Trophoblast cell (in vitro differentiated cells and primary cell): ENCODE measurements at regions not wholly inside any gene's neighbourhood (a gene's known extent, or its start where the extent isn't known, plus 50 kb on each side); places are given as distances from the start of the nearest gene placed in this dataset.
"Not testable (repeated sequence)": the region's sequence is repeated elsewhere in the genome, so short reads cannot be mapped to it uniquely, and the experiment has no call there.

Source experiments
- DNase-seq, 2 donors: peaks; one replicate each; pipeline ENCODE4 v3.0.0-alpha.2; 2016
- H2AFZ ChIP-seq: 2 replicates; pipeline ENCODE4 v1.6.1; 2013; ENCODE audit warnings: low read length, moderate library complexity, mild to moderate bottlenecking; ENCODE audit not compliant: insufficient read depth, poor library complexity
- H2AK5ac ChIP-seq: 2 replicates; pipeline ENCODE4 v1.6.1; 2013; ENCODE audit warnings: mild to moderate bottlenecking, low read length
- H2BK120ac ChIP-seq: 2 replicates; pipeline ENCODE4 v1.6.1; 2013; ENCODE audit warnings: low read length, mild to moderate bottlenecking, moderate library complexity; ENCODE audit not compliant: insufficient read depth, poor library complexity
- H2BK12ac ChIP-seq: 2 replicates; pipeline ENCODE4 v1.6.1; 2013; ENCODE audit warnings: mild to moderate bottlenecking, low read length, moderate library complexity
- H2BK5ac ChIP-seq: 2 replicates; pipeline ENCODE4 v1.6.1; 2013; ENCODE audit warnings: low read length, low read depth, moderate library complexity, mild to moderate bottlenecking; ENCODE audit not compliant: poor library complexity
- H3K14ac ChIP-seq: 2 replicates; pipeline ENCODE4 v1.6.1; 2013; ENCODE audit warnings: mild to moderate bottlenecking, low read length
- H3K18ac ChIP-seq: 2 replicates; pipeline ENCODE4 v1.6.1; 2013; ENCODE audit warnings: mild to moderate bottlenecking, low read length
- H3K23ac ChIP-seq: 2 replicates; pipeline ENCODE4 v1.6.1; 2013; ENCODE audit warnings: low read length
- H3K27ac ChIP-seq: 2 replicates; pipeline ENCODE4 v1.5.1; 2013; ENCODE audit warnings: low read depth, mild to moderate bottlenecking, inconsistent platforms, low read length, moderate library complexity
- H3K27me3 ChIP-seq: 2 replicates; pipeline ENCODE4 v1.6.1; 2013; ENCODE audit warnings: inconsistent platforms, mild to moderate bottlenecking, low read length, moderate library complexity; ENCODE audit not compliant: insufficient read depth
- H3K36me3 ChIP-seq, 2 experiments: 1 replicate in 1 of 2; 2 replicates in 1 of 2; pipeline ENCODE4 v1.6.1; 2013; ENCODE audit warnings: low read length in 2 of 2, mild to moderate bottlenecking in 2 of 2, moderate library complexity in 1 of 2; ENCODE audit not compliant: insufficient read depth in 2 of 2, control insufficient read depth in 1 of 2
- H3K4ac ChIP-seq: 2 replicates; pipeline ENCODE4 v1.6.1; 2013; ENCODE audit warnings: low read depth, mild to moderate bottlenecking, low read length, moderate library complexity
- H3K4me1 ChIP-seq, 2 experiments: 1 replicate in 1 of 2; 2 replicates in 1 of 2; pipeline ENCODE4 v1.6.1; 2013; ENCODE audit warnings: low read length in 2 of 2, mild to moderate bottlenecking in 2 of 2, moderate library complexity in 1 of 2; ENCODE audit not compliant: insufficient read depth in 2 of 2, control insufficient read depth in 1 of 2
- H3K4me2 ChIP-seq: 2 replicates; pipeline ENCODE4 v1.6.1; 2013; ENCODE audit warnings: inconsistent platforms, mild to moderate bottlenecking, low read length, moderate library complexity
- H3K4me3 ChIP-seq: 2 replicates; pipeline ENCODE4 v1.5.1; 2013; ENCODE audit warnings: mild to moderate bottlenecking, low read depth, low read length, inconsistent platforms
- H3K79me1 ChIP-seq: one replicate; pipeline ENCODE4 v1.6.1; 2013; ENCODE audit warnings: low read length
- H3K79me2 ChIP-seq: 2 replicates; pipeline ENCODE4 v1.6.1; 2013; ENCODE audit warnings: low read length, mild to moderate bottlenecking; ENCODE audit not compliant: control insufficient read depth, insufficient read depth, poor library complexity
- H3K9ac ChIP-seq: 2 replicates; pipeline ENCODE4 v1.6.1; 2013; ENCODE audit warnings: mild to moderate bottlenecking, low read length
- H3K9me3 ChIP-seq: 2 replicates; pipeline ENCODE4 v1.6.1; 2013; ENCODE audit warnings: low read depth, mild to moderate bottlenecking, control low read depth, inconsistent platforms, low read length; ENCODE audit not compliant: insufficient read depth
- H4K12ac ChIP-seq: 2 replicates; pipeline ENCODE4 v1.6.1; 2013; ENCODE audit warnings: low read depth, mild to moderate bottlenecking, low read length, moderate library complexity
- H4K8ac ChIP-seq: 2 replicates; pipeline ENCODE4 v1.6.1; 2013; ENCODE audit warnings: low read depth, mild to moderate bottlenecking, low read length, moderate library complexity
- H4K91ac ChIP-seq: one replicate; pipeline ENCODE4 v1.6.1; 2013; ENCODE audit warnings: low read depth, mild to moderate bottlenecking, low read length, moderate library complexity
- WGBS: extraction: QIAGEN DNeasy Blood & Tissue Kit; methylation state at CpG from one replicate; pipeline ENCODE4 v1.1.7; 2013; ENCODE audit warnings: missing lambda C conversion rate; ENCODE audit not compliant: insufficient read length, insufficient coverage; ENCODE audit errors: extremely low coverage; 5-methylcytosine and 5-hydroxymethylcytosine counted together

DNA sequence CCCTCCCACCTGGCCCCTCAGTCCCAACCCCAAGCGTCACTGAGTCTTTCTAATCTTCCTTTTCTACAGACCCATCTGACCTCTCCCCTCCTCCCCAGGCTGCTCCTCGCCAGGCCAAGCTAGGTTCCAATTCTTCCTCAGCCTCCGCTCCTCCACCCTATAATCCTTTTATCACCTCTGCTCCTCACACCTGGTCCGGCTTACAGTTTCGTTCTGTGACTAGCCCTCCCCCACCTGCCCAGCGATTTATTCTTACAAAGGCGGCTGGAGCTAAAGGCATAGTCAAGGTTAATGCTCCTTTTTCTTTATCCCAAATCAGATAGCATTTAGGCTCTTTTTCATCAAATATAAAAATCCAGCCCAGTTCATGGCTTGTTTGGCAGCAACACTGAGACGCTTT, 214.5 kb upstream of the ANXA10 start:
- not testable (repeated sequence) for H3K23ac ChIP-seq, DNase-seq, H3K14ac ChIP-seq, H3K4me1 ChIP-seq, H3K4me2 ChIP-seq, H2BK5ac ChIP-seq, H3K79me1 ChIP-seq, H4K91ac ChIP-seq, H2BK12ac ChIP-seq, H3K4ac ChIP-seq, H3K27ac ChIP-seq, H3K36me3 ChIP-seq, H4K12ac ChIP-seq, H3K9me3 ChIP-seq, H2BK120ac ChIP-seq, H3K9ac ChIP-seq, H3K27me3 ChIP-seq, H3K4me3 ChIP-seq, H3K18ac ChIP-seq, H4K8ac ChIP-seq, H2AK5ac ChIP-seq, H2AFZ ChIP-seq, H3K79me2 ChIP-seq
- no CpG with 5 or more reads among the region's 8 CpGs for whole genome bisulfite sequencing

DNA sequence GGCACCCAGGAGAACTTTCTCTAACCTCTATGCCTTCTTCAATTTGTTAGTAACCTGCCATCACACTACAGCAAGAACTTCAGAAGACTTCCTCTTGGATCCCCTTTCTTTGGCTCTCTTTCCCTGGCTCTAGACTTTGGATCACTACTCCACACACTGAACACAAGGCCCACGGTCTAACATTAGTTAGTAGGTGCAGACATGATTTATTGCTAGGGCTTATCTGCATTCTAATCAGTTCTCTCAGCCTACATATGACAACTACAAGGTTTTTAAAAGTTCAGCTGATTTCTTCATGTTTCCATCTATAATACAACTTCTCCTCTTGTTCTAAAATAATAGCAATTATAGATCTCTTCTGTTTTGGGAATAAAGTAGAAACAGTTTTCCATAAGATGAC, 209.1 kb upstream of the ANXA10 start:
- Histone ChIP-seq H3K23ac (no peak overlapping the region), H3K9me3 (peaks cover 2% of the 10 kb centered on the region), H2AFZ (no peak overlapping the region), H3K27me3 (no peaks in the 10 kb centered on the region), H2BK120ac (no peak overlapping the region), H3K27ac (no peak overlapping the region), H2AK5ac (no peak overlapping the region), H2BK12ac (no peak overlapping the region), H4K12ac (no peak overlapping the region), H3K79me2 (no peaks in the 10 kb centered on the region), H3K4me3 (no peak overlapping the region), H3K14ac (no peak overlapping the region), H3K79me1 (no peaks in the 10 kb centered on the region), H3K18ac (no peak overlapping the region), H4K8ac (no peak overlapping the region), H3K36me3 (no peaks in the 10 kb centered on the region), H3K4ac (no peak overlapping the region), H2BK5ac (no peak overlapping the region), H4K91ac (no peak overlapping the region), H3K9ac (no peak overlapping the region), H3K4me2 (no peak overlapping the region), H3K4me1 (no peaks in the 10 kb centered on the region)
- no CpG with 5 or more reads among the region's 1 CpG for WGBS
- peak in 1 of 2 donors; percentile 19 for DNase-seq

DNA sequence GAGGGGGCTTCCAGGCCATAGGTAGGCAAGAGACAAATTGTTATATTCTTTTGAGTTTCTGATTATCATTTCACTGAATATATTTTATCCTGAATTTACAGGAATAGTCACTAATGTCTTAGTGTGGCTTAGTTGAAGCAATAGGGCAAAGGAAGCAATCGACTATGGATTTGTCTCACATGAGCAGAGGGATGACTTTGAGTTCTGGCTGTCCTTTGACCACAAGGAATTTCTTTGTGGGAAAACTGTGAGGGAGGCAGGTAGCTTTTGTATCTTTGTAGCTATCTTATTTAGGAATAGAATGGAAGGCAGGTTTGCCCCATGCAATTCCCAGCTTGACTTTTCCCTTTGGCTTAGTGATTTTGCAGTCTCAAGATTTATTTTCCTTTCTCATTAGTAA, 207.3 kb upstream of the ANXA10 start:
- Histone ChIP-seq H3K27ac (no peak overlapping the region), H3K79me1 (no peaks in the 10 kb centered on the region), H4K8ac (no peak overlapping the region), H3K23ac (no peak overlapping the region), H3K4me3 (no peak overlapping the region), H2AFZ (no peak overlapping the region), H3K14ac (peak overlapping the region; percentile 37), H3K27me3 (no peaks in the 10 kb centered on the region), H3K9ac (no peak overlapping the region), H3K9me3 (peaks cover 2% of the 10 kb centered on the region), H3K4ac (no peak overlapping the region), H4K91ac (no peak overlapping the region), H4K12ac (no peak overlapping the region), H2AK5ac (no peak overlapping the region), H3K4me2 (no peak overlapping the region), H3K79me2 (no peaks in the 10 kb centered on the region), H3K36me3 (no peaks in the 10 kb centered on the region), H2BK120ac (no peak overlapping the region), H3K4me1 (no peaks in the 10 kb centered on the region), H2BK12ac (peak overlapping the region; percentile 49), H2BK5ac (no peak overlapping the region), H3K18ac (no peak overlapping the region)
- no CpG with 5 or more reads among the region's 1 CpG for WGBS
- no peak for DNase-seq

DNA sequence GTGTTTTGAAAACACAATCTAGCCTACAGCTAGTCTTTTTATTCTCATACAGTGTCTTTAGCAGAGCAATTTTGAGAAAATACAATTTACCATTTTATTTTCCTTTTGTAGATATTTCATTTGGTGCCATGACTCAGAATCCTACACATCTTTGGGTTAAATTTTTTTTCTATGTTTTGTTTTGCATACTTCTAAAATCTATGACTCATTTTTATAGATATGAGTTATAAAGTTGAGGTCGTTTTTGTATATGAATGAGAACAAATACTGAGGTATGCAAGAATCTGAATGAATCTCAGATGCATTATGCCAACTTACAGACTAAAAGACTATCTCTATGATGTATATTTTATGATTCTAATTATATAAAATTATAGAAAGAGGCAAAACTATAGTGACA, 206.5 kb upstream of the ANXA10 start:
- peaks cover 2% of the 10 kb centered on the region for H3K9me3 ChIP-seq
- H3K18ac ChIP-seq, result no peak overlapping the region
- no peaks in the 10 kb centered on the region for H3K36me3 ChIP-seq
- no peak overlapping the region for H3K4me2 ChIP-seq
- DNase-seq, result no peak
- no peak overlapping the region for H3K14ac ChIP-seq
- no peak overlapping the region for H3K4ac ChIP-seq
- no peak overlapping the region for H3K4me3 ChIP-seq
- no peak overlapping the region for H4K12ac ChIP-seq
- H4K8ac ChIP-seq, result no peak overlapping the region
- H3K9ac ChIP-seq, result no peak overlapping the region
- H3K27ac ChIP-seq, result no peak overlapping the region
- H3K79me1 ChIP-seq, result no peaks in the 10 kb centered on the region
- H2AK5ac ChIP-seq, result no peak overlapping the region
- no peak overlapping the region for H2BK12ac ChIP-seq
- H3K4me1 ChIP-seq, result no peaks in the 10 kb centered on the region
- H3K79me2 ChIP-seq, result no peaks in the 10 kb centered on the region
- no peaks in the 10 kb centered on the region for H3K27me3 ChIP-seq
- no CpG with 5 or more reads among the region's 1 CpG for WGBS
- no peak overlapping the region for H3K23ac ChIP-seq
- no peak overlapping the region for H4K91ac ChIP-seq
- no peak overlapping the region for H2BK5ac ChIP-seq
- H2AFZ ChIP-seq, result no peak overlapping the region
- no peak overlapping the region for H2BK120ac ChIP-seq
